ENCODE measurements at regions not wholly inside any gene's neighbourhood (a gene's known extent, or its start where the extent isn't known, plus 50 kb on each side); places are given as distances from the start of the nearest gene placed in this dataset.

DNA sequence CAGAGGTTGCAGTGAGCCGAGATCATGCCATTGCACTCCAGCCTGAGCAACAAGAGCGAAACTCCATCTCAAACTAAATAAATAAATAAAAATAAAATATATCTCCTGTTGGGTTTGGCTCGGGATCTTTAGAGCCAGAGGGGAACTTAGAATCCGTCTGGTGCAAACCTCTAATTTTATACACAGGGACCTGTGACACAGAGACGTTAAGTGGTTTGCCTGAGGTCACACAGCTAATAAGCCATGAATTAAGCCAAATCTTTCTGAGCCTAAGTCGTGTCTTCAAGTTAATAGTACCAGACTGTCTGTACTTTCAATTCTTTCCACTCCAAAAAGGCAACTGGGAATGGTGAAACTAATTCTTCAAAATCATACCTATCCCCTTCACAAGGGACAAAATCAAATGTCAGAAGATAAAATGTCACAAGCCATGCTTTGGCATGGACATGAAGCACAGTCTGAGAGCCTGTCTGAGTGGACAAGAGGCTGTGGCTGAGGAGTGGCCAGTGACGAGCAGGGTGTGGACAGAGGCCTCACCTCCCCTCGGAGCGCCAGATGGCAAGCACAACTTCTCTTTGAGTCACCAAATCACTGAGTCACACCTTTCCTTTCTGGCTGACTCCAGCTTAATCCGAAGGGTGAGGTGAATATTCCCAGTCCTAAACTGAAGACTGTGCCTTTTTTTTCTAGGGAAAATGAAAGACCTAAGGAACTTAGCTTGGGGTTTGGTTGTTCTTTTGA lies 177.4 kb downstream of the TFAP2A start:
- no TSS peak for BruUV-seq (replicated peaks)
- Histone ChIP-seq H3K4me1 (ENCODE audit: control insufficient read depth in 1 of 2, insufficient read depth in 2 of 2, low read length in 2 of 2) (peaks cover 0 to 7% of the 10 kb centered on the region in 2 experiments; a peak in 2 of 4 replicates), H3K4me2 (ENCODE audit: low read length) (peak overlapping the region; percentile 46), H3K9me3 (ENCODE audit: control insufficient read depth in 1 of 2, insufficient read depth in 1 of 2, low read depth in 1 of 2, low read length in 2 of 2) (no peaks in the 10 kb centered on the region), H3K9me2 (ENCODE audit: insufficient read depth) (no peaks in the 10 kb centered on the region), H3K27me3 (ENCODE audit: insufficient read depth, low read length) (no peaks in the 10 kb centered on the region), H2AFZ (ENCODE audit: low read depth, low read length, poor library complexity, severe bottlenecking) (peak overlapping the region; percentile 77), H3K79me2 (ENCODE audit: insufficient read depth, low read length) (no peaks in the 10 kb centered on the region), H3K4me3 (replicated peaks in 1 of 2; ENCODE audit: low read depth in 1 of 2, low read length in 2 of 2) (no peak overlapping the region), H3K36me3 (ENCODE audit: control insufficient read depth in 1 of 2, insufficient read depth in 2 of 2, low read length in 2 of 2) (no peaks in the 10 kb centered on the region), H4K20me1 (ENCODE audit: insufficient read depth) (no peaks in the 10 kb centered on the region), H3K27ac (ENCODE audit: low read depth, low read length) (no peak overlapping the region), H3K9ac (ENCODE audit: low read length) (no peak overlapping the region)
- POLR2A ChIA-PET: no interaction called here
- CTCF ChIA-PET: no interaction called here
- ATAC-seq (peak; percentile 98), DNase-seq (ENCODE audit: low read depth, low spot score) (peak; percentile 86)
- intact Hi-C loops (cut with micrococcal nuclease): no loop called here
- RAD21 ChIA-PET (ENCODE audit: low non-redundant PET in 1 of 2, low total read pairs in 2 of 2, uncharacterized antibody in 2 of 2, unreplicated experiment in 2 of 2): no interaction called here
- TF ChIP-seq, protein P1, sequence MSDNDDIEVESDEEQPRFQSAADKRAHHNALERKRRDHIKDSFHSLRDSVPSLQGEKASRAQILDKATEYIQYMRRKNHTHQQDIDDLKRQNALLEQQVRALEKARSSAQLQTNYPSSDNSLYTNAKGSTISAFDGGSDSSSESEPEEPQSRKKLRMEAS (IDR thresholded peaks at IDR 0.05): peak; percentile 83
- TF ChIP-seq TCF7L2 (IDR thresholded peaks at IDR 0.05; ENCODE audit: borderline replicate concordance, extremely low read depth, insufficient read depth, insufficient read length) (no peak), FOSL1 (IDR thresholded peaks at IDR 0.05; ENCODE audit: low read depth) (peak; percentile 70), SIN3A (IDR thresholded peaks at IDR 0.05; ENCODE audit: low read depth) (no peak), CBX3 (IDR thresholded peaks at IDR 0.05; ENCODE audit: low read depth) (peak; percentile 83), JUND (IDR thresholded peaks at IDR 0.05) (peak; percentile 65), SP1 (IDR thresholded peaks at IDR 0.05; ENCODE audit: low read depth) (peak; percentile 52), RAD21 (IDR thresholded peaks at IDR 0.05; ENCODE audit: low read depth) (no peak; the same call in 1 of the 2 replicates), POLR2AphosphoS5 (IDR thresholded peaks at IDR 0.05; ENCODE audit: low read depth, low read length) (peak; percentile 39; the same call in 1 of the 2 replicates)
- TF ChIP-seq, protein P2, sequence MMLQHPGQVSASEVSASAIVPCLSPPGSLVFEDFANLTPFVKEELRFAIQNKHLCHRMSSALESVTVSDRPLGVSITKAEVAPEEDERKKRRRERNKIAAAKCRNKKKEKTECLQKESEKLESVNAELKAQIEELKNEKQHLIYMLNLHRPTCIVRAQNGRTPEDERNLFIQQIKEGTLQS (IDR thresholded peaks at IDR 0.05): no peak

DNA sequence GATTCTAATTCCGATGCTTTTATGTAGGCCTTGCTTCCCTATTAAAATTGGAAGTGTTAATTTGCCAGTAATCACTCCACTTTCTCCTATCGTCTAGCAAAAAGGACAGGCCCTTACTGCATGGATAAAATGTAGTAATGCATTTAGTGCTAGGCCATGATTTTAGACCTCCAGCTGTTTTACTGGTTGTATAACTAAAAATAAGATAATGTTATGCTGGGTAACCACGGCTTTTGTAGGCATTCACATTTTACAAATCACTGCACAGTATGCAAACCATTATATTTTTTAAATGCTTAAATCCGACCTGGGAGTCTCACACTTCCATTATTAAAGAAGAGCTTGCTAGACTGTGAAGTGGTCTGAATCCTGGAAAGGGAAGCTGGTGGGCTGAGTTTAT lies 179.5 kb downstream of the TFAP2A start:
- Histone ChIP-seq H3K9me3 (ENCODE audit: control insufficient read depth in 1 of 2, insufficient read depth in 1 of 2, low read depth in 1 of 2, low read length in 2 of 2) (no peaks in the 10 kb centered on the region), H3K4me2 (ENCODE audit: low read length) (no peak overlapping the region), H3K9me2 (ENCODE audit: insufficient read depth) (no peaks in the 10 kb centered on the region), H3K4me3 (replicated peaks in 1 of 2; ENCODE audit: low read depth in 1 of 2, low read length in 2 of 2) (no peak overlapping the region), H3K27ac (ENCODE audit: low read depth, low read length) (no peak overlapping the region), H3K27me3 (ENCODE audit: insufficient read depth, low read length) (no peaks in the 10 kb centered on the region), H2AFZ (ENCODE audit: low read depth, low read length, poor library complexity, severe bottlenecking) (no peak overlapping the region), H3K36me3 (ENCODE audit: control insufficient read depth in 1 of 2, insufficient read depth in 2 of 2, low read length in 2 of 2) (no peaks in the 10 kb centered on the region), H3K79me2 (ENCODE audit: insufficient read depth, low read length) (no peaks in the 10 kb centered on the region), H3K4me1 (ENCODE audit: control insufficient read depth in 1 of 2, insufficient read depth in 2 of 2, low read length in 2 of 2) (peaks cover 0 to 7% of the 10 kb centered on the region in 2 experiments; a peak in 2 of 4 replicates), H4K20me1 (ENCODE audit: insufficient read depth) (no peaks in the 10 kb centered on the region), H3K9ac (ENCODE audit: low read length) (no peak overlapping the region)
- DNase-seq (ENCODE audit: low read depth, low spot score): no peak
- ChIA-PET CTCF (interaction anchor here (0.8 kb wide), 1 partner anchor 14 kb away, joined by 3 read pairs; no protein-coding TSS in a partner anchor), RAD21 (ENCODE audit: low non-redundant PET in 1 of 2, low total read pairs in 2 of 2, uncharacterized antibody in 2 of 2, unreplicated experiment in 2 of 2) (no interaction called here), POLR2A (no interaction called here)
- BruUV-seq (replicated peaks): no TSS peak
- intact Hi-C loops (cut with micrococcal nuclease): no loop called here
- no peak for ATAC-seq
- no peak for TF ChIP-seq EZH2 (IDR thresholded peaks at IDR 0.05)
- TF ChIP-seq ZFX (IDR thresholded peaks at IDR 0.05): no peak
- no peak for TF ChIP-seq SIN3A (IDR thresholded peaks at IDR 0.05; ENCODE audit: low read depth)
- TF ChIP-seq EZH2phosphoT487 (IDR thresholded peaks at IDR 0.05; ENCODE audit: borderline replicate concordance): no peak
- TF ChIP-seq RAD21 (IDR thresholded peaks at IDR 0.05; ENCODE audit: low read depth): no peak
- TF ChIP-seq, protein P3, sequence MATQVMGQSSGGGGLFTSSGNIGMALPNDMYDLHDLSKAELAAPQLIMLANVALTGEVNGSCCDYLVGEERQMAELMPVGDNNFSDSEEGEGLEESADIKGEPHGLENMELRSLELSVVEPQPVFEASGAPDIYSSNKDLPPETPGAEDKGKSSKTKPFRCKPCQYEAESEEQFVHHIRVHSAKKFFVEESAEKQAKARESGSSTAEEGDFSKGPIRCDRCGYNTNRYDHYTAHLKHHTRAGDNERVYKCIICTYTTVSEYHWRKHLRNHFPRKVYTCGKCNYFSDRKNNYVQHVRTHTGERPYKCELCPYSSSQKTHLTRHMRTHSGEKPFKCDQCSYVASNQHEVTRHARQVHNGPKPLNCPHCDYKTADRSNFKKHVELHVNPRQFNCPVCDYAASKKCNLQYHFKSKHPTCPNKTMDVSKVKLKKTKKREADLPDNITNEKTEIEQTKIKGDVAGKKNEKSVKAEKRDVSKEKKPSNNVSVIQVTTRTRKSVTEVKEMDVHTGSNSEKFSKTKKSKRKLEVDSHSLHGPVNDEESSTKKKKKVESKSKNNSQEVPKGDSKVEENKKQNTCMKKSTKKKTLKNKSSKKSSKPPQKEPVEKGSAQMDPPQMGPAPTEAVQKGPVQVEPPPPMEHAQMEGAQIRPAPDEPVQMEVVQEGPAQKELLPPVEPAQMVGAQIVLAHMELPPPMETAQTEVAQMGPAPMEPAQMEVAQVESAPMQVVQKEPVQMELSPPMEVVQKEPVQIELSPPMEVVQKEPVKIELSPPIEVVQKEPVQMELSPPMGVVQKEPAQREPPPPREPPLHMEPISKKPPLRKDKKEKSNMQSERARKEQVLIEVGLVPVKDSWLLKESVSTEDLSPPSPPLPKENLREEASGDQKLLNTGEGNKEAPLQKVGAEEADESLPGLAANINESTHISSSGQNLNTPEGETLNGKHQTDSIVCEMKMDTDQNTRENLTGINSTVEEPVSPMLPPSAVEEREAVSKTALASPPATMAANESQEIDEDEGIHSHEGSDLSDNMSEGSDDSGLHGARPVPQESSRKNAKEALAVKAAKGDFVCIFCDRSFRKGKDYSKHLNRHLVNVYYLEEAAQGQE (IDR thresholded peaks at IDR 0.05; ENCODE audit: low read depth): no peak
- no peak for TF ChIP-seq ELF1 (IDR thresholded peaks at IDR 0.05; ENCODE audit: borderline replicate concordance, low read depth)
- TF ChIP-seq CBX3 (IDR thresholded peaks at IDR 0.05; ENCODE audit: low read depth): no peak
- TF ChIP-seq POLR2AphosphoS5 (IDR thresholded peaks at IDR 0.05; ENCODE audit: low read depth, low read length): no peak
- no peak for TF ChIP-seq JUND (IDR thresholded peaks at IDR 0.05)
- TF ChIP-seq ZNF274 (IDR thresholded peaks at IDR 0.05; ENCODE audit: low read depth, low read length): no peak
- TF ChIP-seq SP1 (IDR thresholded peaks at IDR 0.05; ENCODE audit: low read depth): no peak
